ENCODE measurements at regions not wholly inside any gene's neighbourhood (a gene's known extent, or its start where the extent isn't known, plus 50 kb on each side); places are given as distances from the start of the nearest gene placed in this dataset.

DNA sequence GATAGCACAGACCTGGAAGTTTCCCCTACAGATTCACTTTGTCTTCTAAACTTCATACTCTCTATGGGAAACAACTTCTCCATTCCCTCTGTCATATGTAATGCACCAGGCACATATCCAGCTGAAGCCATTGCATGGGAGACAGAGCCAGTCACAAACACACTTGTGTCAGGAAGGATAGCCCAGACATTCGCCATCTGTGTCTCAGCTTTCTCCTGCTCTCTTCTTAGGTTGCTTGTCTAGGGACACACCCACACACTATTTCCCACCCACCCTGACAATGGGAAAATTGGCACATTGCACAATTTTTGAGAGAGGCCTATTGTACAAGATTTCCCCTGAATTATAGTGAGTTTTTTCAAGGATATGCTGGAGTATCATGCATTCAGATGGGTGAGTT, 158.4 kb upstream of the MPDZ start (continued):
- TF ChIP-seq, protein P1, sequence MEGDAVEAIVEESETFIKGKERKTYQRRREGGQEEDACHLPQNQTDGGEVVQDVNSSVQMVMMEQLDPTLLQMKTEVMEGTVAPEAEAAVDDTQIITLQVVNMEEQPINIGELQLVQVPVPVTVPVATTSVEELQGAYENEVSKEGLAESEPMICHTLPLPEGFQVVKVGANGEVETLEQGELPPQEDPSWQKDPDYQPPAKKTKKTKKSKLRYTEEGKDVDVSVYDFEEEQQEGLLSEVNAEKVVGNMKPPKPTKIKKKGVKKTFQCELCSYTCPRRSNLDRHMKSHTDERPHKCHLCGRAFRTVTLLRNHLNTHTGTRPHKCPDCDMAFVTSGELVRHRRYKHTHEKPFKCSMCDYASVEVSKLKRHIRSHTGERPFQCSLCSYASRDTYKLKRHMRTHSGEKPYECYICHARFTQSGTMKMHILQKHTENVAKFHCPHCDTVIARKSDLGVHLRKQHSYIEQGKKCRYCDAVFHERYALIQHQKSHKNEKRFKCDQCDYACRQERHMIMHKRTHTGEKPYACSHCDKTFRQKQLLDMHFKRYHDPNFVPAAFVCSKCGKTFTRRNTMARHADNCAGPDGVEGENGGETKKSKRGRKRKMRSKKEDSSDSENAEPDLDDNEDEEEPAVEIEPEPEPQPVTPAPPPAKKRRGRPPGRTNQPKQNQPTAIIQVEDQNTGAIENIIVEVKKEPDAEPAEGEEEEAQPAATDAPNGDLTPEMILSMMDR (conservative IDR thresholded peaks at IDR 0.05; ENCODE audit: low read depth in 2 of 2), result no peak
- TF ChIP-seq JUNB (IDR thresholded peaks at IDR 0.05; ENCODE audit: unreplicated experiment) (no peak), ETS1 (IDR thresholded peaks at IDR 0.05) (no peak)

GRCh38 chr9:13436591-13436990, 157.1 kb upstream of the MPDZ start:
- Mint-ChIP-seq H3K9me3 (no peaks in the 10 kb centered on the region), H3K36me3 (ENCODE audit: low read depth) (no peaks in the 10 kb centered on the region), H3K4me1 (peaks cover 14% of the 10 kb centered on the region; the same call in 2 of the 3 replicates), H3K4me3 (no peak overlapping the region), H3K27ac (no peak overlapping the region), H3K27me3 (ENCODE audit: insufficient read depth, low read depth, poor library complexity) (peaks cover 2% of the 10 kb centered on the region)
- no peak overlapping the region for H3K4me3 ChIP-seq
- peaks cover 5% of the 10 kb centered on the region; the same call in 1 of the 2 replicates for H3K9me2 ChIP-seq (ENCODE audit: insufficient read depth)
- H3K36me3 ChIP-seq (ENCODE audit: insufficient read depth), result no peaks in the 10 kb centered on the region
- H3K4me2 ChIP-seq, result no peak overlapping the region
- H4K20me1 ChIP-seq (replicated peaks; ENCODE audit: insufficient read depth), result no peaks in the 10 kb centered on the region
- no peaks in the 10 kb centered on the region for H3F3A ChIP-seq (replicated peaks; ENCODE audit: low read depth)
- ATAC-seq (no peak), DNase-seq (ENCODE audit: low spot score) (no peak)
- no peaks in the 10 kb centered on the region for H3K27me3 ChIP-seq (ENCODE audit: insufficient read depth)
- no peak overlapping the region for H2AFZ ChIP-seq
- no peak overlapping the region for H3K27ac ChIP-seq (ENCODE audit: low read depth)
- no peaks in the 10 kb centered on the region for H3K79me2 ChIP-seq (replicated peaks; ENCODE audit: insufficient read depth)
- peaks cover 11% of the 10 kb centered on the region for H3K4me1 ChIP-seq (ENCODE audit: insufficient read depth)
- TF ChIP-seq JUNB (IDR thresholded peaks at IDR 0.05; ENCODE audit: unreplicated experiment) (no peak), ZNF462 (CRISPR knock-in tag; IDR thresholded peaks at IDR 0.05) (no peak), EZH2 (IDR thresholded peaks at IDR 0.05; ENCODE audit: low read depth, unreplicated experiment) (no peak), EZH2phosphoT487 (IDR thresholded peaks at IDR 0.05; ENCODE audit: unreplicated experiment) (no peak), ETS1 (IDR thresholded peaks at IDR 0.05) (no peak), REST (IDR thresholded peaks at IDR 0.05; ENCODE audit: unreplicated experiment) (no peak), STAT1 (IDR thresholded peaks at IDR 0.05; ENCODE audit: unreplicated experiment) (no peak), ZNF114 (CRISPR knock-in tag; IDR thresholded peaks at IDR 0.05) (no peak), ZNF331 (CRISPR knock-in tag; IDR thresholded peaks at IDR 0.05; ENCODE audit: low read depth) (no peak)

Measured in GM23338 (cell line).